Astrocyte of the spinal cord (primary cell): ENCODE measurements at regions not wholly inside any gene's neighbourhood (a gene's known extent, or its start where the extent isn't known, plus 50 kb on each side); places are given as distances from the start of the nearest gene placed in this dataset.
A peak's percentile ranks its signal among the peaks of the same experiment; 100 is the strongest.

ENCODE experiments used
- DNase-seq: peaks from one replicate; pipeline ENCODE4 v3.0.0; 2011; ENCODE audit warnings: low read depth, low spot score
- H3K4me3 ChIP-seq: 2 replicates; pipeline ENCODE4 v1.5.1; 2011; ENCODE audit warnings: low read depth, mild to moderate bottlenecking, low read length, moderate library complexity
- CTCF ChIP-seq: IDR thresholded peaks from 2 replicates; pipeline ENCODE4 v1.5.1; 2012; ENCODE audit warnings: low read depth, mild to moderate bottlenecking, low read length, inconsistent platforms
- in situ Hi-C: cut with HindIII; loops from 2 replicates; pipeline ENCODE4 v1.10.0; 2017; ENCODE audit warnings: low sequenced_read_pairs

- no peak for DNase-seq
- in situ Hi-C loops, result no loop called here
- no peak for TF ChIP-seq CTCF
- H3K4me3 ChIP-seq, result no peak overlapping the region
These were observed 1992.5 kb upstream of the PIK3C3 start for GRCh38 chr18:39962546-39962945.

GRCh38 chr18:39960550-39960949 lies 1994.5 kb upstream of the PIK3C3 start:
- TF ChIP-seq CTCF, result no peak
- in situ Hi-C loops, result no loop called here
- DNase-seq, result peak; percentile 45
- H3K4me3 ChIP-seq, result no peak overlapping the region

- DNase-seq, result peak; percentile 40
- H3K4me3 ChIP-seq, result no peak overlapping the region
- no peak for TF ChIP-seq CTCF
- in situ Hi-C loops, result no loop called here
These were observed 1995.2 kb upstream of the PIK3C3 start for GRCh38 chr18:39959839-39960238.

GRCh38 chr18:39958876-39959275 lies 1996.2 kb upstream of the PIK3C3 start:
- no peak for TF ChIP-seq CTCF
- in situ Hi-C loops, result no loop called here
- no peak overlapping the region for H3K4me3 ChIP-seq
- no peak for DNase-seq

GRCh38 chr18:39952816-39953215 lies 2002.2 kb upstream of the PIK3C3 start:
- no peak for DNase-seq
- in situ Hi-C loops, result no loop called here
- H3K4me3 ChIP-seq, result no peak overlapping the region
- no peak for TF ChIP-seq CTCF

GRCh38 chr18:39951142-39951720 lies 2003.8 kb upstream of the PIK3C3 start:
- DNase-seq, result peak; percentile 34
- H3K4me3 ChIP-seq, result no peak overlapping the region
- TF ChIP-seq CTCF, result no peak
- in situ Hi-C loops, result no loop called here
